Fibroblast of lung (primary cell): ENCODE measurements at regions not wholly inside any gene's neighbourhood (a gene's known extent, or its start where the extent isn't known, plus 50 kb on each side); places are given as distances from the start of the nearest gene placed in this dataset.

ENCODE experiments used
- DNase-seq, 2 donors: peaks; one replicate each; pipeline versions ENCODE4 v3.0.0 to v3.0.0-alpha.2; 2010; ENCODE audit warnings: low read depth in 2 of 2
- H2AFZ ChIP-seq: 2 replicates; pipeline ENCODE4 v1.5.1; 2012; ENCODE audit warnings: low read length, control low read depth, inconsistent platforms
- H3K27ac ChIP-seq: 2 replicates; pipeline ENCODE4 v1.5.1; 2011; ENCODE audit warnings: low read length, control low read depth; ENCODE audit not compliant: insufficient read depth
- H3K27me3 ChIP-seq: 2 replicates; pipeline ENCODE4 v1.5.1; 2011; ENCODE audit warnings: mild to moderate bottlenecking, low read length; ENCODE audit not compliant: control insufficient read depth, insufficient read depth
- H3K36me3 ChIP-seq: 2 replicates; pipeline ENCODE4 v1.5.1; 2011; ENCODE audit warnings: low read length; ENCODE audit not compliant: control insufficient read depth, insufficient read depth
- H3K4me1 ChIP-seq: 2 replicates; pipeline ENCODE4 v1.5.1; 2011; ENCODE audit warnings: low read length; ENCODE audit not compliant: control insufficient read depth, insufficient read depth; ENCODE audit errors: extremely low read depth
- H3K4me2 ChIP-seq: 2 replicates; pipeline ENCODE4 v1.5.1; 2011; ENCODE audit warnings: low read length, control low read depth; ENCODE audit not compliant: insufficient read depth; ENCODE audit errors: extremely low read depth
- H3K4me3 ChIP-seq, 4 experiments: fragments of 200-600 bp in 1 of 4; sonication (generic) in 1 of 4; replicated peaks in 1 of 4; 2 replicates each; pipeline ENCODE4 v1.5.1; 2011 to 2016; ENCODE audit warnings: low read length in 4 of 4, low read depth in 3 of 4, mild to moderate bottlenecking in 3 of 4, control low read depth in 2 of 4, inconsistent platforms in 1 of 4, mixed read lengths in 1 of 4; ENCODE audit not compliant: insufficient read depth in 1 of 4; ENCODE audit errors: control extremely low read depth in 1 of 4
- H3K79me2 ChIP-seq: 2 replicates; pipeline ENCODE4 v1.5.1; 2012; ENCODE audit warnings: mild to moderate bottlenecking, low read length, inconsistent platforms; ENCODE audit not compliant: control insufficient read depth, insufficient read depth
- H3K9ac ChIP-seq: 2 replicates; pipeline ENCODE4 v1.5.1; 2011; ENCODE audit warnings: mild to moderate bottlenecking, low read length, control low read depth; ENCODE audit not compliant: insufficient read depth
- H3K9me3 ChIP-seq: 2 replicates; pipeline ENCODE4 v1.5.1; 2012; ENCODE audit warnings: low read depth, low read length; ENCODE audit not compliant: control insufficient read depth, insufficient read depth
- H4K20me1 ChIP-seq: 2 replicates; pipeline ENCODE4 v1.5.1; 2011; ENCODE audit warnings: low read length; ENCODE audit not compliant: control insufficient read depth, insufficient read depth; ENCODE audit errors: extremely low read depth
- CTCF ChIP-seq, 2 donors: IDR thresholded peaks in 1 of 2; conservative IDR thresholded peaks in 1 of 2; 1 replicate in 1 of 2; 2 replicates in 1 of 2; pipeline ENCODE4 v1.5.1; 2011 to 2012; ENCODE audit warnings: low read length in 2 of 2, control low read depth in 1 of 2, inconsistent platforms in 1 of 2, low read depth in 1 of 2, mild to moderate bottlenecking in 1 of 2
- EZH2 ChIP-seq: IDR thresholded peaks from 2 replicates; pipeline ENCODE4 v1.5.1; 2012; ENCODE audit warnings: low read length, control low read depth, mild to moderate bottlenecking; ENCODE audit errors: missing control alignments

GRCh38 chr21:28113718-28114117 lies 879.0 kb downstream of the LTN1 start:
- TF ChIP-seq CTCF (conservative IDR thresholded peaks at IDR 0.05 in 1 of 2, IDR thresholded peaks at IDR 0.05 in 1 of 2; ENCODE audit: low read depth in 1 of 2, low read length in 2 of 2) (no peak), EZH2 (no peak)
- DNase-seq = no peak

GRCh38 chr21:28112511-28112910 lies 880.2 kb downstream of the LTN1 start:
- H3K27me3 ChIP-seq = no peaks in the 10 kb centered on the region
- H3K9ac ChIP-seq = no peak overlapping the region
- H3K27ac ChIP-seq = no peak overlapping the region
- H4K20me1 ChIP-seq = no peaks in the 10 kb centered on the region
- peaks cover 2% of the 10 kb centered on the region for H3K4me1 ChIP-seq
- H3K79me2 ChIP-seq = no peaks in the 10 kb centered on the region
- DNase-seq = no peak
- H2AFZ ChIP-seq = no peak overlapping the region
- no peaks in the 10 kb centered on the region for H3K36me3 ChIP-seq
- H3K9me3 ChIP-seq = no peaks in the 10 kb centered on the region
- no peak overlapping the region for H3K4me2 ChIP-seq
- TF ChIP-seq EZH2 = no peak
- TF ChIP-seq CTCF (conservative IDR thresholded peaks at IDR 0.05 in 1 of 2, IDR thresholded peaks at IDR 0.05 in 1 of 2; ENCODE audit: low read depth in 1 of 2, low read length in 2 of 2) = no peak
- H3K4me3 ChIP-seq = no peak overlapping the region

More at GRCh38 chr21:28113718-28114117, 879.0 kb downstream of the LTN1 start:
- Histone ChIP-seq H3K4me1 (peaks cover 2% of the 10 kb centered on the region), H4K20me1 (no peaks in the 10 kb centered on the region), H3K4me2 (no peak overlapping the region), H2AFZ (no peak overlapping the region), H3K9me3 (no peaks in the 10 kb centered on the region), H3K27ac (no peak overlapping the region), H3K36me3 (no peaks in the 10 kb centered on the region), H3K4me3 (no peak overlapping the region), H3K9ac (no peak overlapping the region), H3K27me3 (no peaks in the 10 kb centered on the region), H3K79me2 (no peaks in the 10 kb centered on the region)

GRCh38 chr21:28111151-28111619 lies 881.5 kb downstream of the LTN1 start:
- Histone ChIP-seq H3K4me2 (peak overlapping the region; percentile 83), H4K20me1 (no peaks in the 10 kb centered on the region), H2AFZ (peak overlapping the region; percentile 12), H3K9ac (no peak overlapping the region), H3K27ac (no peak overlapping the region), H3K4me3 (peak overlapping the region in 3 of 4 experiments; percentile 5 to 15 (median 11)), H3K9me3 (no peaks in the 10 kb centered on the region), H3K27me3 (no peaks in the 10 kb centered on the region), H3K79me2 (no peaks in the 10 kb centered on the region), H3K36me3 (no peaks in the 10 kb centered on the region), H3K4me1 (peaks cover 2% of the 10 kb centered on the region)
- peak; percentile 84 to 99 for DNase-seq
- TF ChIP-seq CTCF (conservative IDR thresholded peaks at IDR 0.05 in 1 of 2, IDR thresholded peaks at IDR 0.05 in 1 of 2; ENCODE audit: low read depth in 1 of 2, low read length in 2 of 2) (no peak), EZH2 (no peak)
